ENCODE measurements at regions not wholly inside any gene's neighbourhood (a gene's known extent, or its start where the extent isn't known, plus 50 kb on each side); places are given as distances from the start of the nearest gene placed in this dataset.

GRCh38 chr3:194750491-194750828 lies 64.8 kb downstream of the FAM43A start:
- 82 to 84% methylated on average over 5 of the region's 5 CpGs for WGBS, 2 donors
- H3K27ac ChIP-seq = no peak overlapping the region
- no peaks in the 10 kb centered on the region for H3K9me3 ChIP-seq
- no peaks in the 10 kb centered on the region for H3K36me3 ChIP-seq
- ATAC-seq = no peak
- DNase-seq = no peak
- intact Hi-C loops (cut with DNase I) = no loop called here
- H3K4me1 ChIP-seq = peaks cover 0 to 10% (median 0%) of the 10 kb centered on the region in 9 donors
- no peaks in the 10 kb centered on the region for H3K27me3 ChIP-seq
- TF ChIP-seq CTCF (IDR thresholded peaks at IDR 0.05) = no peak
- H3K4me3 ChIP-seq = no peak overlapping the region

GRCh38 chr3:194755671-194756459 lies 70.2 kb downstream of the FAM43A start:
- no peak overlapping the region for H3K27ac ChIP-seq
- H3K4me1 ChIP-seq = peaks cover 0 to 22% (median 10%) of the 10 kb centered on the region in 9 donors
- DNase-seq (no peak), ATAC-seq (peak in 4 of 8 donors; percentile 3 to 34 (median 27))
- TF ChIP-seq CTCF (IDR thresholded peaks at IDR 0.05) = no peak
- intact Hi-C loops (cut with DNase I) = no loop called here
- 86 to 90% methylated on average over 29 of the region's 29 CpGs for WGBS, 2 donors
- H3K4me3 ChIP-seq = no peak overlapping the region
- H3K36me3 ChIP-seq = no peaks in the 10 kb centered on the region
- no peaks in the 10 kb centered on the region for H3K27me3 ChIP-seq
- H3K9me3 ChIP-seq = no peaks in the 10 kb centered on the region

- peak overlapping the region in 2 of 10 donors; percentile 4 to 56 for H3K27ac ChIP-seq
These were observed 70.7 kb downstream of the FAM43A start for GRCh38 chr3:194756460-194756779.

GRCh38 chr3:194756791-194757325 lies 71.2 kb downstream of the FAM43A start:
- Histone ChIP-seq H3K4me3 (no peak overlapping the region), H3K9me3 (no peaks in the 10 kb centered on the region), H3K4me1 (peaks cover 0 to 32% (median 17%) of the 10 kb centered on the region in 9 donors), H3K36me3 (no peaks in the 10 kb centered on the region), H3K27ac (peak overlapping the region in 7 of 10 donors; percentile 12 to 60 (median 36)), H3K27me3 (no peaks in the 10 kb centered on the region)
- TF ChIP-seq CTCF (IDR thresholded peaks at IDR 0.05) = no peak
- ATAC-seq (peak in 7 of 8 donors; percentile 39 to 76 (median 56)), DNase-seq (no peak)
- intact Hi-C loops (cut with DNase I) = no loop called here
- 59 to 66% methylated on average over 10 of the region's 10 CpGs for WGBS, 2 donors

More at GRCh38 chr3:194756460-194756779, 70.7 kb downstream of the FAM43A start:
- H3K9me3 ChIP-seq = no peaks in the 10 kb centered on the region
- no peaks in the 10 kb centered on the region for H3K36me3 ChIP-seq
- WGBS, 2 donors = 73 to 74% methylated on average over 4 of the region's 4 CpGs
- TF ChIP-seq CTCF (IDR thresholded peaks at IDR 0.05) = no peak
- no peak for DNase-seq
- no peak overlapping the region for H3K4me3 ChIP-seq
- peaks cover 0 to 28% (median 15%) of the 10 kb centered on the region in 9 donors for H3K4me1 ChIP-seq
- no peaks in the 10 kb centered on the region for H3K27me3 ChIP-seq
- intact Hi-C loops (cut with DNase I) = no loop called here
- peak in 1 of 8 donors; percentile 3 for ATAC-seq

Data from heart right ventricle (tissue), 16 donors.